Tibial artery (tissue), 4 donors: ENCODE measurements at regions not wholly inside any gene's neighbourhood (a gene's known extent, or its start where the extent isn't known, plus 50 kb on each side); places are given as distances from the start of the nearest gene placed in this dataset.

Source experiments
- DNase-seq, 2 donors: peaks; one replicate each; pipeline ENCODE4 v3.0.0-alpha.2; 2019
- H3K27ac ChIP-seq, 2 donors: fragments of 200-600 bp; sonication (generic) in 1 of 2; 1 replicate in 1 of 2; 2 replicates in 1 of 2; pipeline ENCODE4 v1.5.1; 2018 to 2019; ENCODE audit warnings: mild to moderate bottlenecking in 1 of 2
- H3K27me3 ChIP-seq, 2 donors: fragments of 200-600 bp; sonication (generic) in 1 of 2; one replicate each; pipeline versions ENCODE4 v1.5.1 to v1.6.0; 2016 to 2019
- H3K36me3 ChIP-seq, 3 donors: fragments of 200-600 bp; sonication (generic) in 2 of 3; one replicate each; pipeline ENCODE4 v1.5.1; 2016 to 2019; ENCODE audit warnings: mild to moderate bottlenecking in 2 of 3
- H3K4me1 ChIP-seq, 4 donors: fragments of 200-600 bp; sonication (generic) in 2 of 4; 1 replicate in 3 of 4; 2 replicates in 1 of 4; pipeline ENCODE4 v1.5.1; 2016 to 2019
- H3K4me3 ChIP-seq, 2 donors: fragments of 200-600 bp; sonication (generic) in 1 of 2; 1 replicate in 1 of 2; 2 replicates in 1 of 2; pipeline ENCODE4 v1.5.1; 2018 to 2019; ENCODE audit warnings: mild to moderate bottlenecking in 2 of 2
- H3K9me3 ChIP-seq, 3 donors: fragments of 200-600 bp; sonication (generic) in 1 of 3; one replicate each; pipeline ENCODE4 v1.5.1; 2016 to 2019
- intact Hi-C: fragments of 100-400 bp; cut with DNase I; formaldehyde crosslinking; loops from one replicate; pipeline ENCODE4 v1.15.0; 2023; ENCODE audit warnings: low total_unique reads
- TF ChIP-seq, protein P1 (sequence below), 2 experiments: fragments of 200-600 bp in 1 of 2; fragments of 450-650 bp in 1 of 2; IDR thresholded peaks; one replicate each; pipeline ENCODE4 v1.5.1; 2017 to 2019; ENCODE audit warnings: antibody characterized with exemption in 2 of 2, mild to moderate bottlenecking in 1 of 2, moderate library complexity in 1 of 2

DNA sequence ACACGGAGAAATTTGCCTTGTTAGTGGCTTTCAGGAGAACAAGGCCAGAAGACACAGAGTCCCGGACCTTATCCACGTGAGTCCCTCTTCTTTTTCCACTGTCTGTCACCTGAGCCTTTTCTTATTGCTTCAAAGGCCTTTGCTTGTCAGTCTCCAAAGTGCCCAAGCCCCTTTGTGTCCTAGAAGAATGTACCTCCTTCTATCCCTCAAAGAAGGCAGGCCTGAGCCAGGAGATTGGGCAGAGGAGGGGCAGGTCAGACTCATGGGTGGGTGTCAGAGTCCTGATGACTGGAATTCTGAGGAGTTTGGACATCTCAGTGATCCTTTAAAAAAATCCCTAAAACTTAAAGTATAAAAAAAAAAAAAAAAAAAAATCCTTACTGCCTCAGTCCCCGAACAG is 299.6 kb upstream of the NCAM1 start:
- H3K4me1 ChIP-seq, result no peaks in the 10 kb centered on the region
- no peak overlapping the region for H3K27ac ChIP-seq
- intact Hi-C loops, result no loop called here
- TF ChIP-seq, protein P1, sequence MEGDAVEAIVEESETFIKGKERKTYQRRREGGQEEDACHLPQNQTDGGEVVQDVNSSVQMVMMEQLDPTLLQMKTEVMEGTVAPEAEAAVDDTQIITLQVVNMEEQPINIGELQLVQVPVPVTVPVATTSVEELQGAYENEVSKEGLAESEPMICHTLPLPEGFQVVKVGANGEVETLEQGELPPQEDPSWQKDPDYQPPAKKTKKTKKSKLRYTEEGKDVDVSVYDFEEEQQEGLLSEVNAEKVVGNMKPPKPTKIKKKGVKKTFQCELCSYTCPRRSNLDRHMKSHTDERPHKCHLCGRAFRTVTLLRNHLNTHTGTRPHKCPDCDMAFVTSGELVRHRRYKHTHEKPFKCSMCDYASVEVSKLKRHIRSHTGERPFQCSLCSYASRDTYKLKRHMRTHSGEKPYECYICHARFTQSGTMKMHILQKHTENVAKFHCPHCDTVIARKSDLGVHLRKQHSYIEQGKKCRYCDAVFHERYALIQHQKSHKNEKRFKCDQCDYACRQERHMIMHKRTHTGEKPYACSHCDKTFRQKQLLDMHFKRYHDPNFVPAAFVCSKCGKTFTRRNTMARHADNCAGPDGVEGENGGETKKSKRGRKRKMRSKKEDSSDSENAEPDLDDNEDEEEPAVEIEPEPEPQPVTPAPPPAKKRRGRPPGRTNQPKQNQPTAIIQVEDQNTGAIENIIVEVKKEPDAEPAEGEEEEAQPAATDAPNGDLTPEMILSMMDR (IDR thresholded peaks at IDR 0.05), result no peak
- no peaks in the 10 kb centered on the region for H3K9me3 ChIP-seq
- DNase-seq, result no peak
- H3K4me3 ChIP-seq, result no peak overlapping the region
- no peaks in the 10 kb centered on the region for H3K36me3 ChIP-seq
- H3K27me3 ChIP-seq, result no peaks in the 10 kb centered on the region

DNA sequence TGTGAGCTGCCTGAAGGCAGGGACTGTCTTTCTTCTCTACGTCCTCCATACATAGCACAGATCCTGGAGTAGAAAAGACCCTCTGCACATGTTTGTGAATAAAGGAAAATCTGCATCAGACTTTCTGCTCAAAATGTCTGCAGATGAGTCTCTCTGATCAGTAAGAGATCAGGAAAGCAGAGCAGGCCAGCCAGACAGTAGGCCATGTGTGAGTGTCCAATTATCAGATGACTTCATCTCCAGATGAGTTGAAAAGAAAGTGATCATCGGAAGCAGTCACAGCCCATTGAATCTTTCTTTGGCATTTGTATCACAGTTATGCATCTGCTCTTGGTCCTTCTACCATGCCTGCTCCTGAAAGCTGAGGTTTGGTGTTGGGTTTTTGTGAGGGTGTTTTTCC is 298.7 kb upstream of the NCAM1 start:
- Histone ChIP-seq H3K9me3 (no peaks in the 10 kb centered on the region), H3K27me3 (no peaks in the 10 kb centered on the region), H3K4me3 (no peak overlapping the region), H3K36me3 (no peaks in the 10 kb centered on the region), H3K27ac (no peak overlapping the region), H3K4me1 (no peaks in the 10 kb centered on the region)
- intact Hi-C loops, result no loop called here
- no peak for DNase-seq
- TF ChIP-seq, protein P1 (IDR thresholded peaks at IDR 0.05), result no peak

DNA sequence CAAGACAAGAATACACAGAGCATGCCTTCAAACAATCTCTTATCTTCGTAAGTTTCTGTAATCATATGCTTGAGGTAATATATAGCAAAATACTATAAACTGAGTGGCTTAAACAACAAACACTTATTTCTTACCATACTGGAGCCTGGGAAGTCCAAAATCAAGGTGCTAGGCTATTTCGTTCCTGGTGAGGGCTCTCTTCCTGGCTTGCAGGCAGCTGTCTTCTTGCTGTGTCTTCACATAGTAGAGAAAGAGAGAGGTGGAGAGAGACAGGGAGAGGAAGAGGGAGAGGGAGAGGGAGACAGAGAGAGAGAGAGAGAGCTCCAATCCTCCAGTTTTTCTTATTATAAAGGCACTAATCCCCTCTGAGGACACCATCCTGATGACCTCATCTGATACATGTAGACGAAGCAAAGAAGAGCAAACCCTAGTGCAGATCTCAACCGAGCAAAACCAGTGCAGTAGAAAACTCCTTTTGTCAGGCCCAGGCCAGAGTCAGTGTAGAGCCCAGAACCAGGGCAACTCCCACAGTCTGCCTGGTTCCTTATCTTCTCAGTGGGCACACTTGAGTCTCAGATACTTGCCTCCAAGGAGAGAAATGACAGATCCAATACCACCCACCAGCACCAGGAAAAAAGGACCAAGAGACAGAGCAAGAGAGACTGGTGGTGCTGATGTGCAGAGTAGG is 297.1 kb upstream of the NCAM1 start:
- H3K4me1 ChIP-seq, result no peaks in the 10 kb centered on the region
- no peaks in the 10 kb centered on the region for H3K36me3 ChIP-seq
- TF ChIP-seq, protein P1 (IDR thresholded peaks at IDR 0.05), result no peak
- no peak overlapping the region for H3K27ac ChIP-seq
- no peak overlapping the region for H3K4me3 ChIP-seq
- no peaks in the 10 kb centered on the region for H3K27me3 ChIP-seq
- DNase-seq, result no peak
- H3K9me3 ChIP-seq, result no peaks in the 10 kb centered on the region
- intact Hi-C loops, result no loop called here

DNA sequence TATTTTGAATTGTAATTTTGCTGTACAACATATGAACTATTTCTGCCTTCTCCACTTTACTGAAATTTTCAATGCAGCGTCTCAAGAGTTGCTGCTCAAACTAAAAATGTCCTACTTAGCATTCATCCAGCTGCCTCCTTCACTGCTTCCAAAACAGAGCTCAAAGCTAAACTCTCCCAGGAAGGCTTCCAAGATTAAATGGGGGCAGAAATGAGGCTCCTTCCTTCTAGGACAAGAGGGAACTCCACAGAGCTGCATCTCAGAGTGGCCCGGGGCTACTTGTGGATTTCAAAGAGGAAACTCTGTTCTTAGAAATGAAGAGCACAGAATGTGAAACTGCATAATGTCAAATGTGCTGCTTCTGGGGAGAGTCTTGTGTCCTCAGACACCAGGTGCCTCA is 295.9 kb upstream of the NCAM1 start:
- peaks cover 0 to under 1% of the 10 kb centered on the region in 2 donors for H3K27me3 ChIP-seq
- no peaks in the 10 kb centered on the region for H3K4me1 ChIP-seq
- intact Hi-C loops, result no loop called here
- TF ChIP-seq, protein P1 (IDR thresholded peaks at IDR 0.05), result no peak
- H3K36me3 ChIP-seq, result no peaks in the 10 kb centered on the region
- H3K4me3 ChIP-seq, result no peak overlapping the region
- DNase-seq, result no peak
- no peaks in the 10 kb centered on the region for H3K9me3 ChIP-seq
- no peak overlapping the region for H3K27ac ChIP-seq

DNA sequence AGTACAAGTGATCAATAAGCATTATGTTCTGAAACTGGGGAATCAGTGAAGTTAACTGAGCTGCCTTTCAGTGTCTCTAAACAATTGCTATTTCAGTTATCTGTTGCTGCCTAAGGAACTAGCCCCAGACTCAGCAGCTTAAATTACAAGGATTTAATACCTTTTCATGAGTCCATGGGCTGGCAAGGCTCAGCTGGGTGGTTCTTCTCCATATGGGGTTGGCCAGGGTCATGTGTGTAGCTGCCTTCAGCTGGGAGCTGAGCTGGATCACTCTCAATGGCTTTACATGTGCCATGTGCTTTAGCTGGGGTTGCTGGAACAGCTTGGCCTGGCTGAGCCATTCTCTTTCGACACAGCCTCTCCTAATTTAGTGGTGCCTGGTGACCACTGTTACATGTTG is 295.0 kb upstream of the NCAM1 start:
- intact Hi-C loops, result no loop called here
- no peaks in the 10 kb centered on the region for H3K4me1 ChIP-seq
- H3K27me3 ChIP-seq, result peaks cover 0 to 9% of the 10 kb centered on the region in 2 donors
- DNase-seq, result no peak
- TF ChIP-seq, protein P1 (IDR thresholded peaks at IDR 0.05), result no peak
- no peak overlapping the region for H3K4me3 ChIP-seq
- no peaks in the 10 kb centered on the region for H3K9me3 ChIP-seq
- H3K27ac ChIP-seq, result no peak overlapping the region
- H3K36me3 ChIP-seq, result no peaks in the 10 kb centered on the region
